HG03135 (cell line): ENCODE measurements at regions not wholly inside any gene's neighbourhood (a gene's known extent, or its start where the extent isn't known, plus 50 kb on each side); places are given as distances from the start of the nearest gene placed in this dataset.
A peak's percentile ranks its signal among the peaks of the same experiment; 100 is the strongest.
"Not testable (repeated sequence)": the region's sequence is repeated elsewhere in the genome, so short reads cannot be mapped to it uniquely, and the experiment has no call there.

Experiments
- ATAC-seq: cut with Tn5 transposase; IDR thresholded peaks from one replicate; pipeline ENCODE4 v1.9.1; 2021; ENCODE audit warnings: mild to moderate bottlenecking, moderate library complexity; ENCODE audit not compliant: unreplicated experiment

- ATAC-seq: no peak
Measured at GRCh38 chr5:100249211-100249883, 285.8 kb upstream of the FAM174A start.

- no peak for ATAC-seq
Measured at GRCh38 chr5:100232736-100233135, 302.4 kb upstream of the FAM174A start.

GRCh38 chr5:100188778-100189177 lies 346.4 kb upstream of the FAM174A start:
- ATAC-seq: no peak

- no peak for ATAC-seq
Measured at GRCh38 chr5:100188339-100188738, 346.8 kb upstream of the FAM174A start.

GRCh38 chr5:100186181-100186580 lies 349.0 kb upstream of the FAM174A start:
- ATAC-seq: no peak

- ATAC-seq: no peak
Measured at GRCh38 chr5:100182402-100182801, 352.8 kb upstream of the FAM174A start.

GRCh38 chr5:100175346-100175745 lies 359.8 kb upstream of the FAM174A start:
- no peak for ATAC-seq

- ATAC-seq: peak; percentile 100
Measured at GRCh38 chr5:100165309-100165708, 369.9 kb upstream of the FAM174A start.

GRCh38 chr5:100161868-100162267 lies 373.3 kb upstream of the FAM174A start:
- ATAC-seq: no peak

GRCh38 chr5:100157066-100157465 lies 378.1 kb upstream of the FAM174A start:
- ATAC-seq: no peak

GRCh38 chr5:100148239-100148638 lies 386.9 kb upstream of the FAM174A start:
- no peak for ATAC-seq

GRCh38 chr5:100142607-100143006 lies 392.6 kb upstream of the FAM174A start:
- ATAC-seq: no peak

- ATAC-seq: no peak
Measured at GRCh38 chr5:100131161-100131560, 404.0 kb upstream of the FAM174A start.

- ATAC-seq: no peak
Measured at GRCh38 chr5:100130307-100130706, 404.9 kb upstream of the FAM174A start.

GRCh38 chr5:100119903-100120302 lies 415.3 kb upstream of the FAM174A start:
- ATAC-seq: no peak

- no peak for ATAC-seq
Measured at GRCh38 chr5:100110497-100110896, 424.7 kb upstream of the FAM174A start.

GRCh38 chr5:100108883-100109282 lies 426.3 kb upstream of the FAM174A start:
- ATAC-seq: no peak

- ATAC-seq: not testable (repeated sequence)
Measured at GRCh38 chr5:100103592-100104119, 431.5 kb upstream of the FAM174A start.

GRCh38 chr5:100101466-100101865 lies 433.7 kb upstream of the FAM174A start:
- not testable (repeated sequence) for ATAC-seq

- not testable (repeated sequence) for ATAC-seq
Measured at GRCh38 chr5:100096328-100096727, 438.8 kb upstream of the FAM174A start.

GRCh38 chr5:100080703-100081102 lies 454.5 kb upstream of the FAM174A start:
- ATAC-seq: not testable (repeated sequence)

- not testable (repeated sequence) for ATAC-seq
Measured at GRCh38 chr5:100079163-100079562, 456.0 kb upstream of the FAM174A start.

- ATAC-seq: not testable (repeated sequence)
Measured at GRCh38 chr5:100066020-100066419, 469.2 kb upstream of the FAM174A start.
